Breast epithelium (tissue), 3 donors: ENCODE measurements at regions not wholly inside any gene's neighbourhood (a gene's known extent, or its start where the extent isn't known, plus 50 kb on each side); places are given as distances from the start of the nearest gene placed in this dataset.

ENCODE experiments used
- POLR2A ChIP-seq: fragments of 450-650 bp; IDR thresholded peaks from one replicate; pipeline ENCODE4 v1.6.1; 2016; ENCODE audit warnings: antibody characterized with exemption, mild to moderate bottlenecking, moderate library complexity
- POLR2AphosphoS5 ChIP-seq, 3 donors: sonication (generic); formaldehyde crosslinking; IDR thresholded peaks; one replicate each; pipeline ENCODE4 v1.6.1; 2017; ENCODE audit warnings: antibody characterized with exemption in 3 of 3
- TF ChIP-seq, protein P1 (sequence below), 3 donors: fragments of 450-650 bp; IDR thresholded peaks; one replicate each; pipeline ENCODE4 v1.5.1; 2016 to 2017; ENCODE audit warnings: antibody characterized with exemption in 3 of 3, mild to moderate bottlenecking in 3 of 3, moderate library complexity in 3 of 3

DNA sequence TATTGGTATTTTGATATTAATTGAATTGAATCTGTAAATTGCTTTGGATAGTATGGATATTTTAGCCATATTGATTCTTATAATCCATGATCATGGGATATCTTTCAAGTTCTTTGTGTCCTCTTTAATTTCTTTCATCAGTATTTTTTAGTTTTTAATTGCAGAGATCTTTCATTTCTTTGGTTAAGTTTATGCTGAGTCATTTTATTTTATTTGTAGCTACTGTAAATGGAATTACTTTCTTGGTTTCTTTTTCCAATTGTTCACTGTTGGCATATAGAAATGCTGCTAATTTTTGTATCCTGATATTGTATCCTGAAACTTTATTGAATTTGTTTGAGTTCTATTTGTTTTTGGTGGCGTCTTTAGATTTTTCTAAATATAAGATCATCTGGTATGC is 79.5 kb upstream of the DSEL start:
- TF ChIP-seq, protein P1, sequence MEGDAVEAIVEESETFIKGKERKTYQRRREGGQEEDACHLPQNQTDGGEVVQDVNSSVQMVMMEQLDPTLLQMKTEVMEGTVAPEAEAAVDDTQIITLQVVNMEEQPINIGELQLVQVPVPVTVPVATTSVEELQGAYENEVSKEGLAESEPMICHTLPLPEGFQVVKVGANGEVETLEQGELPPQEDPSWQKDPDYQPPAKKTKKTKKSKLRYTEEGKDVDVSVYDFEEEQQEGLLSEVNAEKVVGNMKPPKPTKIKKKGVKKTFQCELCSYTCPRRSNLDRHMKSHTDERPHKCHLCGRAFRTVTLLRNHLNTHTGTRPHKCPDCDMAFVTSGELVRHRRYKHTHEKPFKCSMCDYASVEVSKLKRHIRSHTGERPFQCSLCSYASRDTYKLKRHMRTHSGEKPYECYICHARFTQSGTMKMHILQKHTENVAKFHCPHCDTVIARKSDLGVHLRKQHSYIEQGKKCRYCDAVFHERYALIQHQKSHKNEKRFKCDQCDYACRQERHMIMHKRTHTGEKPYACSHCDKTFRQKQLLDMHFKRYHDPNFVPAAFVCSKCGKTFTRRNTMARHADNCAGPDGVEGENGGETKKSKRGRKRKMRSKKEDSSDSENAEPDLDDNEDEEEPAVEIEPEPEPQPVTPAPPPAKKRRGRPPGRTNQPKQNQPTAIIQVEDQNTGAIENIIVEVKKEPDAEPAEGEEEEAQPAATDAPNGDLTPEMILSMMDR (IDR thresholded peaks at IDR 0.05) = no peak
- TF ChIP-seq POLR2A = no peak
- TF ChIP-seq POLR2AphosphoS5 (IDR thresholded peaks at IDR 0.05) = no peak
